22Rv1 (cell line): ENCODE measurements at regions not wholly inside any gene's neighbourhood (a gene's known extent, or its start where the extent isn't known, plus 50 kb on each side); places are given as distances from the start of the nearest gene placed in this dataset.

Source experiments
- H3K27ac ChIP-seq: fragments of 450-650 bp; 2 replicates; pipeline ENCODE4 v1.5.1; 2017
- ZFX ChIP-seq: fragments of 450-650 bp; IDR thresholded peaks from 2 replicates; pipeline ENCODE4 v1.6.1; 2017; ENCODE audit warnings: antibody characterized with exemption, borderline replicate concordance
- TF ChIP-seq, protein P1 (sequence below): fragments of 450-650 bp; IDR thresholded peaks from 2 replicates; pipeline ENCODE4 v1.5.1; 2017; ENCODE audit warnings: mild to moderate bottlenecking

DNA sequence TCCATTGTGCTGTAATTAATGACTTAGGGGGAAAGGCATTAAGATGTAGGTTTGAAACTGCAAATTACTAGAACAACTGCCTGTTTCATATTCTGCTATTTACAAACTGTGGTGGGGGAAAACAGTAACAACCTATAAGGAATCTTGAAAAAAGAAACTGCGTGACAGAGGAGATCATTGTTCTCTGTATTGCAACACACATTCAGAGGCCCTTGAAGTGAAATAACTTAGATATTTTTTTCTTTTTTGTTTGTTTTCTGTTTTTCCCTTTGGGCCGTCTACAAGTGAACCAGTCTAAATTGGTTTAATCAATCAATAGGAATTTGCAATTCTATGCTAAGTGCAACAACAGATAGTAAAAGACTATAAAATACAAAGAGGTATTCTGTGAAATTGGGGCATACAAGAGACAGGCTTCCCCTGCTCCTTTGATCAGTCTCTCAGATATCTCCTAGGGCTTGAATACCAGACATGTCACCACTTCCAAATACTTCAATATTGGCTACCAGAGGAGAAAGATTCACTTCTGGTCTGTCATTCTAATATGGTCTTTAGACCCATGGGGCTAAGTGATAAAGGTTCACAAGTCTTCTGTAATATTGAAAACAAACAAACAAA is 2055.1 kb upstream of the CELF4 start:
- H3K27ac ChIP-seq = no peak overlapping the region
- no peak for TF ChIP-seq ZFX
- TF ChIP-seq, protein P1, sequence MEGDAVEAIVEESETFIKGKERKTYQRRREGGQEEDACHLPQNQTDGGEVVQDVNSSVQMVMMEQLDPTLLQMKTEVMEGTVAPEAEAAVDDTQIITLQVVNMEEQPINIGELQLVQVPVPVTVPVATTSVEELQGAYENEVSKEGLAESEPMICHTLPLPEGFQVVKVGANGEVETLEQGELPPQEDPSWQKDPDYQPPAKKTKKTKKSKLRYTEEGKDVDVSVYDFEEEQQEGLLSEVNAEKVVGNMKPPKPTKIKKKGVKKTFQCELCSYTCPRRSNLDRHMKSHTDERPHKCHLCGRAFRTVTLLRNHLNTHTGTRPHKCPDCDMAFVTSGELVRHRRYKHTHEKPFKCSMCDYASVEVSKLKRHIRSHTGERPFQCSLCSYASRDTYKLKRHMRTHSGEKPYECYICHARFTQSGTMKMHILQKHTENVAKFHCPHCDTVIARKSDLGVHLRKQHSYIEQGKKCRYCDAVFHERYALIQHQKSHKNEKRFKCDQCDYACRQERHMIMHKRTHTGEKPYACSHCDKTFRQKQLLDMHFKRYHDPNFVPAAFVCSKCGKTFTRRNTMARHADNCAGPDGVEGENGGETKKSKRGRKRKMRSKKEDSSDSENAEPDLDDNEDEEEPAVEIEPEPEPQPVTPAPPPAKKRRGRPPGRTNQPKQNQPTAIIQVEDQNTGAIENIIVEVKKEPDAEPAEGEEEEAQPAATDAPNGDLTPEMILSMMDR = no peak

DNA sequence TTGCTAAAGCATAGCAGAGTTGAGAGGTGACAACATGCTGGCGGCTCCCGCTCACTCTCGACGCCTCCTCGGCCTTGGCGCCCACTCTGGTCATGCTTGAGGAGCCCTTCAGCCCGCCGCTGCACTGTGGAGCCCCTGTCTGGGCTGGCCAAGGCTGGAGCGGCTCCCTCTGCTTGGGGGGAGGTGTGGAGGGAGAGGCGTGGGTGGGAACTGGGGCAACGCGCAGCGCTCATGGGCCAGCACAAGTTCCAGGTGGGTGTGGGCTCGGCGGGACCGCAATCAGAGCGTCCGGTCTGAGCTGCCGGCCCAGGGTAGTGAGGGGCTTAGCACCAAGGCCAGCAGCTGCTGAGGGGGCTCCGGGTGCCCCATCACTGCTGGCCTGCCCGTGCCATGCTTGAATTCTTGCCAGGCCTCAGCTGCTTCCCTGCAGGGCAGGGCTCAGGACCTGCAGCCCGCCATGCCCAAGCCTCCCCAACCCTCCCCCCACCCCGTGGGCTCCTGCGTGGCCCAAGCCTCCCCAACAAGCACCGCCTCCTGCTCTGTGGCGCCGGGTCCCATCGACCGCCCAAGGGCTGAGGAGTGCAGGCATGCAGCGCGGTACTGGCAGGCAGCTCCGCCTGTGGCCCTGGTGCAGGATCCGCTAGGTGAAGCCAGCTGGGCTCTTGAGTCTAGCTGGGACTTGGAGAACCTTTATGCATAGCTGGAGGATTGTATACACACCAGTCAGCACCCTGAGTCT is 2052.8 kb upstream of the CELF4 start:
- H3K27ac ChIP-seq = no peak overlapping the region
- TF ChIP-seq, protein P1 = no peak
- no peak for TF ChIP-seq ZFX

DNA sequence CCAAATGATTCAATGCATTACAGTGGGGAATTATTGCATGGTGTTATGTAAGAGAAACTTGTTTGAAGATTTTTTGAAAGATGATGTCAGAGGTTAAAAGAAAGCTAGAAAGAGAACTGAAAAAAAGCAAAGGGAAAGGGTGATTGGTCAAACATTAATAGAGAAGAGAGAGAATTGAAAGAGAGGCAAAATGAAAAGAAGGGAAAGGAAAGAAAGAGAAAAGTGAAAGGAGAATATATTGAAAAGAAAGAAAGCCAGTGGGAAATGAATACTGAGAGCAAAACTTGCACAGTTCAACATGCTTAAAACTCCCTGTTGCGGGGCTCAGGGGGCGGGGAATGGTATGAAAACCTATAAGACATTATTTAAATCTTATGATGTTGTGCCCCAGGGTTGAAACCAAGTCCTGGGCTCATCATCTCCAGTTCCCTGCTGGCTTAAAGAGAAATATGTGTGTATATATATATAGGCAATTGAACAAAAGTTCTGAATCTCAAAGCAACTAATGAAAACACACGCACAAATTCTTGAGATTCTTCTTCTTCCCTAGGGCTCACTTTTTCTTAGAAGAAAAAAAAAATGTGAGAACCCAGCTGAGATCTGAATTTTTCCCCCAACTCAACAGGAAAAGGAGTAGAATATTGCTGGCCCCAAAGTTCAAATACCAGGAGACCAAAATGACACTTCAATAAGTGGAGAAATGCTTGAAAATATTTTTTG is 2045.9 kb upstream of the CELF4 start:
- no peak overlapping the region for H3K27ac ChIP-seq
- TF ChIP-seq, protein P1 = no peak
- no peak for TF ChIP-seq ZFX

DNA sequence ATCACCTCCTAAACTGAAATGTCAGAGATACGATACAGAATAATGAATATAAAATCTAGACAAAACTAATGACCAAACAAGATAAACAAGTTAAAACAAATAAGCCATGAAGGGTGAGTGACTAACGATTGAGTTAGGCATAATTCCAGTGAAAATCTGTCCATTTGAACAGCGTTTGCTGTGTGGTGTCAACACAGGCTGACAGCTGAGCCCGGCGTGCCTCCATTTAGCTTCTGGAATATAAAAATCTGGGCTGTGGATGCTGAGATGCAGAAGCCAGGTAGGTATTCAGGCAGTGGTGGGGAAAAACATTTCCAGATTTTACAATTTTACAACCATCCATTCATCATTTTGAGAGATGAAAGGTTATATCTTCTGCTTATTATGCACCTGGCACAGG is 2041.4 kb upstream of the CELF4 start:
- no peak overlapping the region for H3K27ac ChIP-seq
- no peak for TF ChIP-seq ZFX
- TF ChIP-seq, protein P1 = no peak

DNA sequence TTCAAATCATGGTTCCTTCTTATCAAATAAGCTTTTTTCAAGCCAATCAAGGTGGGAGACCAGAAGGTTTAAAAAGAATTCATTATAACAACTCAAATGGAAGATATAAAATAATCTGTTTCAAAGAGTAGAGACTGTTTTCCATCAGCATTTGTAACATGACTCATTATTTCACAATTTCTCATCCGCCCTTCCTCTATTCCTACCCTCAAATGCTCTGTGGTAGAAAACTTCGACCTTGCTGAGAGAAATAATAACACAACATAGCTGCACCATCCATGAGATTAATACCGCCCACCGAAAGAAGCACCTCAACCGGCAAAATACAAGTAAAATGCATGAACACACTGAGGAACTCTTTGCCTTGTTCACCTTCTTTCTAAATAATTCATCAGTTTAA is 2039.2 kb upstream of the CELF4 start:
- no peak for TF ChIP-seq ZFX
- TF ChIP-seq, protein P1 = no peak
- no peak overlapping the region for H3K27ac ChIP-seq

DNA sequence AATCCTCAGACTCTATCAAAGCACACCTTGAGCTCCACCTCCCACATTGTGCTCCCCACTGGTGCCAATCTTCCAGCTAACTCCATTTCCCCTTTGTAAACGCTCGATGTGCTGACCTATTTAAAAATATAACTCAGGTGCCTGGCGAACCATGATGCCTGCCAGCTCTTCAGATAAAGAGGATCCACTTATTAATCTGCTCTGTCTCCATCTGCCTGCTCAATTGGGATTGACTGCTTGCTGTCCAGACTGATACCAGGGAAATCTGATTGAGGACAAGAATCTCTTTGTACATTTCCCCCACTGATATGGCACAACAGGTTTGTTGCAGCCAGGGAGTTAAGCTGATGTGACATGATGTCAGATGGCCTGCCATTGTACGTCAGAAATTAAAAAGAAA is 2036.5 kb upstream of the CELF4 start:
- H3K27ac ChIP-seq = no peak overlapping the region
- TF ChIP-seq ZFX = no peak
- TF ChIP-seq, protein P1 = no peak

DNA sequence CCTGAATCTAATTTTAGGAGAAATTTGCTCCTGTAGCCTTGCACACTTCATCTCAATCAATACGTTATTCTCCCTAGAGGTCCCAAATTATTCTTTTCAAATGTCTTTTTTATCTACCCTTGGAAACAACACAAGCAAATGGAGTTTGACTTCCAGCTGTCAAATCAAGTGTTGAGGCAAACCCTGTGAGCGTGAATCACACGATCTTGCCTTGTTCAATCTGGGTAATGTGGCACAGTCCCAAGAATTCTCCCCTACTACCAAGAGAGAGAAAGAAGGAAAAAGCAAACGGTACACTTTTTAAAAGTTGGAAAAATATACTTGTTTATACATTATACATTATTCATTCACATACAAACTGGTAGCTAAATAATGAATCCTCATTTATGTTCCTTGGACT is 2035.3 kb upstream of the CELF4 start:
- TF ChIP-seq ZFX = no peak
- TF ChIP-seq, protein P1 = no peak
- no peak overlapping the region for H3K27ac ChIP-seq
